Heart left ventricle (tissue), 16 donors: ENCODE measurements at regions not wholly inside any gene's neighbourhood (a gene's known extent, or its start where the extent isn't known, plus 50 kb on each side); places are given as distances from the start of the nearest gene placed in this dataset.

Source experiments
- ATAC-seq, 4 donors: fragments of 200-7000 bp; cut with Tn5 transposase; one replicate each; pipeline ENCODE4 v1.9.1; 2020 to 2022; ENCODE audit warnings: moderate library complexity in 4 of 4, mild to moderate bottlenecking in 3 of 4, moderate number of reproducible peaks in 1 of 4
- DNase-seq, 5 donors: peaks; one replicate each; pipeline ENCODE4 v3.0.0-alpha.2; 2020
- H3K27ac ChIP-seq, 12 donors: fragments of 200-600 bp; sonication (generic) in 4 of 12; one replicate each; pipeline versions ENCODE4 v1.5.0 to v1.8.0; 2016 to 2022; ENCODE audit warnings: mild to moderate bottlenecking in 2 of 12
- H3K27me3 ChIP-seq, 9 donors: fragments of 200-600 bp; sonication (generic) in 2 of 9; one replicate each; pipeline versions ENCODE4 v1.5.1 to v1.8.0; 2016 to 2022; ENCODE audit warnings: mild to moderate bottlenecking in 3 of 9
- H3K36me3 ChIP-seq, 9 donors: fragments of 200-600 bp; sonication (generic) in 2 of 9; one replicate each; pipeline versions ENCODE4 v1.5.0 to v1.8.0; 2018 to 2022; ENCODE audit warnings: mild to moderate bottlenecking in 2 of 9
- H3K4me1 ChIP-seq, 12 donors: fragments of 200-600 bp; sonication (generic) in 4 of 12; one replicate each; pipeline versions ENCODE4 v1.5.0 to v1.8.0; 2016 to 2022; ENCODE audit warnings: mild to moderate bottlenecking in 3 of 12
- H3K4me3 ChIP-seq, 12 donors: fragments of 200-600 bp; sonication (generic) in 4 of 12; one replicate each; pipeline versions ENCODE4 v1.5.0 to v1.8.0; 2017 to 2022; ENCODE audit warnings: mild to moderate bottlenecking in 9 of 12, moderate library complexity in 4 of 12
- H3K9me3 ChIP-seq, 12 donors: fragments of 200-600 bp; sonication (generic) in 4 of 12; one replicate each; pipeline versions ENCODE4 v1.5.0 to v1.8.0; 2016 to 2022; ENCODE audit warnings: mild to moderate bottlenecking in 1 of 12
- POLR2A ChIP-seq, 2 donors: fragments of 450-650 bp; IDR thresholded peaks; one replicate each; pipeline ENCODE4 v1.6.1; 2017; ENCODE audit warnings: antibody characterized with exemption in 2 of 2, mild to moderate bottlenecking in 2 of 2, moderate library complexity in 2 of 2
- WGBS, 4 donors: extraction: QIAGEN DNeasy Blood & Tissue Kit in 2 of 4; methylation state at CpG; one replicate each; pipeline versions ENCODE4 v1.1.5 to v1.1.7; 2013 to 2018; 5-methylcytosine and 5-hydroxymethylcytosine counted together
- intact Hi-C, 10 donors: fragments of 100-400 bp; cut with DNase I; formaldehyde crosslinking; loops; one replicate each; pipeline versions ENCODE4 v1.11.1 to v1.14.2; 2022
- TF ChIP-seq, protein P1 (sequence below), 12 donors: fragments of 200-600 bp; sonication (generic) in 4 of 12; IDR thresholded peaks; one replicate each; pipeline versions ENCODE4 v1.5.0 to v1.8.0; 2018 to 2022; ENCODE audit warnings: antibody characterized with exemption in 12 of 12, mild to moderate bottlenecking in 5 of 12
- donor health status: ischemic (EF 13 %, LVEDD 7.1; RV severe dilation, severe dysfunction).
- donor health status: healthy with polysubstance abuse.
- donor health status: DM: no; HTN: yes; CAD: no.
- donor health status: DM: no; HTN: no; CAD: no.
- donor health status: ischemic (EF 25% LVEDD 6.9; RV normal size, moderate dysfunction).
- donor health status: ischemic (EF 25% LVEDD 5.7; RV mildly dilated, moderate dysfunction).
- donor health status: healthy.
- donor health status: DM: yes; HTN: yes; CAD: no.
- donor health status: ischemic (EF 35%, LVEDD 5.7; RV mildly dilated, moderate dysfunction).
- donor health status: nonischemic (EF 11% LVEDD 7.7; RV severe dilation, severe dysfunction).
- donor health status: DM: yes; HTN: yes; CAD: no.
- donor health status: PGD.
- donor health status: ischemic (EF 29% LVEDD 5.4; RV normal size, mild dysfunction).
- donor health status: nonischemic (EF 23%, LVEDD 6.1; RV moderate dilation, normal function).

DNA sequence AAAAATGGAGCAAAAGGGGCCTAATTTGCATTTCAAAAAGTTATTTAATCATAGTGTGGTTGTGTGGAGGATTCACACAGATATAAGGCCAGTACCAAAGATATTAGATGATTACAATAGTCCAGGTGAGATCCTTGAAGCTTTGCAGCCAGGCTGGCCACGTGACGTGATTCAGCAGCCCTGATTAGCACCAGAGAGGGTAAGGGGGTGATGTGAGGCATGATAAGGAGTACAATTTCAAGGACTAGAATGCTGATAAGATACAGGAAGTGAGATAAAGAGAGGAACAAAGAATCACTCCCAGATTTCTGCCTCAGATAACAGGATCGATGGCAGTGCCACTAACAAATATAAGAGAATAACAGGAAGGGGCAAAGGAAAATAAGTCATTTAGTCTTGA lies 108.4 kb upstream of the PALS2 start:
- DNase-seq = no peak
- no peak for TF ChIP-seq POLR2A (IDR thresholded peaks at IDR 0.05)
- TF ChIP-seq, protein P1, sequence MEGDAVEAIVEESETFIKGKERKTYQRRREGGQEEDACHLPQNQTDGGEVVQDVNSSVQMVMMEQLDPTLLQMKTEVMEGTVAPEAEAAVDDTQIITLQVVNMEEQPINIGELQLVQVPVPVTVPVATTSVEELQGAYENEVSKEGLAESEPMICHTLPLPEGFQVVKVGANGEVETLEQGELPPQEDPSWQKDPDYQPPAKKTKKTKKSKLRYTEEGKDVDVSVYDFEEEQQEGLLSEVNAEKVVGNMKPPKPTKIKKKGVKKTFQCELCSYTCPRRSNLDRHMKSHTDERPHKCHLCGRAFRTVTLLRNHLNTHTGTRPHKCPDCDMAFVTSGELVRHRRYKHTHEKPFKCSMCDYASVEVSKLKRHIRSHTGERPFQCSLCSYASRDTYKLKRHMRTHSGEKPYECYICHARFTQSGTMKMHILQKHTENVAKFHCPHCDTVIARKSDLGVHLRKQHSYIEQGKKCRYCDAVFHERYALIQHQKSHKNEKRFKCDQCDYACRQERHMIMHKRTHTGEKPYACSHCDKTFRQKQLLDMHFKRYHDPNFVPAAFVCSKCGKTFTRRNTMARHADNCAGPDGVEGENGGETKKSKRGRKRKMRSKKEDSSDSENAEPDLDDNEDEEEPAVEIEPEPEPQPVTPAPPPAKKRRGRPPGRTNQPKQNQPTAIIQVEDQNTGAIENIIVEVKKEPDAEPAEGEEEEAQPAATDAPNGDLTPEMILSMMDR (IDR thresholded peaks at IDR 0.05) = no peak
- H3K27ac ChIP-seq = no peak overlapping the region
- no peaks in the 10 kb centered on the region for H3K36me3 ChIP-seq
- no peak overlapping the region for H3K4me3 ChIP-seq
- intact Hi-C loops = no loop called here
- peaks cover 0 to 1% (median 0%) of the 10 kb centered on the region in 9 donors for H3K27me3 ChIP-seq
- H3K9me3 ChIP-seq = no peaks in the 10 kb centered on the region
- no peak for ATAC-seq
- no peaks in the 10 kb centered on the region for H3K4me1 ChIP-seq
- 27 to 43% (median 39%) methylated on average over 3 of the region's 3 CpGs for WGBS, 4 donors

DNA sequence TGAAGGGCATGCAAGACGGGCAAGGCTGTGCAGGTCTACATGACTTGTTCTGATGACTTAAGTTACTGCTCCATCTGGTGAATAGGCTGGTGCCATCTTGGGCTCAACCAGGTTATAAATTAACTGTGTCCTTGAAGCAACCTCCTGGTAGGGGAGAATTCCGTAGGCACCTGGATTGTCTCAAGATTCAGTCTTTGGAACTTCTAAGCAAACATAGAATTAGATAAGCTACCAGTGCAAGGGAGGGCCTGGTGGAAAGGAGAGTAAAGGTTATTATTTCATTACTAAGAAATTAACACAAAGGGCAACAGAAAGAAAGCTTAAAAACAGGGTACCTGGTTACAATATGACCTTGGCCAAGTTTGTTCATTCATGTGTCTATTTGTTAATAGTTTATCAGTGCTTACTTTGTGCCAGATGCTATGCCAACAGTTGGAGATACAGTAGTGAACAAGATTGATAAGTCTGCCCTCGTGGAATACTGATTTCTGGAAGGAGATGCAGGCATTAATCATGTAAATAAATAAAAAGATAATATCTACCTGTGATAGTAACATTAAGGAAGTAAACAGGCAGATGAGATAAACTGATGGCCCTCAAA lies 107.0 kb upstream of the PALS2 start:
- Histone ChIP-seq H3K4me1 (no peaks in the 10 kb centered on the region), H3K9me3 (no peaks in the 10 kb centered on the region), H3K36me3 (no peaks in the 10 kb centered on the region), H3K27me3 (peaks cover 0 to 4% (median 0%) of the 10 kb centered on the region in 9 donors), H3K4me3 (no peak overlapping the region), H3K27ac (no peak overlapping the region)
- ATAC-seq (no peak), DNase-seq (no peak)
- intact Hi-C loops = no loop called here
- no peak for TF ChIP-seq POLR2A (IDR thresholded peaks at IDR 0.05)
- TF ChIP-seq, protein P1 (IDR thresholded peaks at IDR 0.05) = no peak
- 45 to 66% (median 56%) methylated on average over 3 of the region's 3 CpGs for WGBS, 4 donors

DNA sequence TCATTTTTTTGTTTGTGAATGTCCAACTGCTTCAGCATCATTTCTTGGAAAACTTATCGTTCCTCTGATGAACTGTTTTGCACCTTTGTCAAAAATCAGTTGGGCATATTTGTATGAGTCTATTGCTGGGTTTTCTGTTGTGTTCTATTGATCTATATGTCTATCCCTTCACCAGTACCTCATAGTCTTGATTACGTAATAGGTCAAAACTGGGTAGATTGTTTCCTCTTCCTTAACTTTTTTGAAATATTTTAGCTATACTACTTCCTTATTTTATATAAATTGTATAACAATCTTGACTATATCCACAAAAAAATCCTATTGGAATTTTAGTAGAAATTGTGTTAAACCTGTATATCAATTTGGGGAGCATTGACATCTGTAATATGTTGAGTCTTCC lies 104.1 kb upstream of the PALS2 start:
- 83 to 90% (median 85%) methylated on average over 2 of the region's 2 CpGs for WGBS, 4 donors
- ATAC-seq = no peak
- H3K27me3 ChIP-seq = peaks cover 0 to 4% (median 0%) of the 10 kb centered on the region in 9 donors
- DNase-seq = no peak
- no peaks in the 10 kb centered on the region for H3K9me3 ChIP-seq
- no peak for TF ChIP-seq POLR2A (IDR thresholded peaks at IDR 0.05)
- TF ChIP-seq, protein P1 (IDR thresholded peaks at IDR 0.05) = no peak
- no peak overlapping the region for H3K27ac ChIP-seq
- intact Hi-C loops = no loop called here
- H3K4me1 ChIP-seq = no peaks in the 10 kb centered on the region
- H3K36me3 ChIP-seq = no peaks in the 10 kb centered on the region
- H3K4me3 ChIP-seq = no peak overlapping the region

DNA sequence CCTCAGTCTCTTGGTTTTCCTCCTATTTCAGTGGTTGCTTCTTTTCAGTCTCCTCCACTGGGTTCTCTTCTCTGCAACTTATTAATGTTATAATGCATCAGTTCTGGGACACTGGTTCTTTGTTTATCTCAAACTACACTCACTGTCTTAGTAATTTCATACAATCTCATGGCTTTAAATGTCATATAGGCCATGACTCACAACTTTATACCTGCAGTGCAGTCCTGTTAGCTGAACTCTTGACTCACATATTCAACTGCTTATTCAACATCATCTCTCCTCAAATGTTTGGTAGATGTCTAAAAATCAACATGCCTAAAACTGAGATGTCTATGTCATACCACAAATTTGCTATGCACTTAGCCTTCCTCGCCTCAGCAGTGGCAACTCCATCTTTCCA lies 101.2 kb upstream of the PALS2 start:
- no peak overlapping the region for H3K27ac ChIP-seq
- H3K4me3 ChIP-seq = no peak overlapping the region
- TF ChIP-seq, protein P1 (IDR thresholded peaks at IDR 0.05) = no peak
- TF ChIP-seq POLR2A (IDR thresholded peaks at IDR 0.05) = no peak
- H3K4me1 ChIP-seq = peaks cover 0 to 13% (median 0%) of the 10 kb centered on the region in 12 donors
- DNase-seq (no peak), ATAC-seq (no peak)
- peaks cover 0 to 5% (median 0%) of the 10 kb centered on the region in 9 donors for H3K27me3 ChIP-seq
- 79 to 86% (median 80%) methylated on average over 1 of the region's 1 CpG for WGBS, 4 donors
- H3K9me3 ChIP-seq = no peaks in the 10 kb centered on the region
- H3K36me3 ChIP-seq = no peaks in the 10 kb centered on the region
- intact Hi-C loops = no loop called here
